HepG2 (cell line): ENCODE measurements at regions not wholly inside any gene's neighbourhood (a gene's known extent, or its start where the extent isn't known, plus 50 kb on each side); places are given as distances from the start of the nearest gene placed in this dataset.

Experiments used
- ATAC-seq: fragments of 200-7000 bp; cut with Tn5 transposase; 3 replicates; pipeline ENCODE4 v1.9.1; 2020; ENCODE audit warnings: mild to moderate bottlenecking, moderate library complexity
- BruUV-seq: library from RNA; stranded (reverse); fragments of 400-500 nt; replicated peaks from 2 replicates; lab custom pipeline; 2021; lab: Mats Ljungman, UMichigan
- CTCF ChIA-PET: fragments of 300-600 bp; formaldehyde crosslinking; extraction: SDS; loops from one replicate; lab custom pipeline; 2021; ENCODE audit warnings: low total read pairs, inconsistent platforms, low intra/inter-chr PET ratio; lab: Yijun Ruan, JAX
- POLR2A ChIA-PET: fragments of 350-600 bp; sonication (Branson Sonifier 250); formaldehyde crosslinking; loops from one replicate; lab custom pipeline; 2020; ENCODE audit warnings: antibody characterized with exemption, inconsistent platforms; lab: Yijun Ruan, JAX
- DNase-seq: peaks from one replicate; pipeline ENCODE4 v3.0.0-alpha.2; 2015; ENCODE audit warnings: low spot score
- FAIRE-seq: peaks from 3 replicates; lab custom pipeline; 2011; peaks lifted over from hg19 to GRCh38; lab: Jason Lieb, UNC
- H2AFZ ChIP-seq: one replicate; pipeline ENCODE4 v1.6.1; 2011; ENCODE audit warnings: low read length, inconsistent platforms
- H3K27ac ChIP-seq: fragments of 300-600 bp; 3 replicates; pipeline ENCODE4 v1.8.0; 2011; ENCODE audit warnings: mixed run types, mild to moderate bottlenecking, mixed read lengths, low read length, inconsistent platforms; ENCODE audit not compliant: insufficient read depth; ENCODE audit errors: extremely low read length
- H3K27me3 ChIP-seq, 2 experiments: fragments of 200-600 bp in 1 of 2; 2 replicates in 1 of 2; 3 replicates in 1 of 2; pipeline versions ENCODE4 v1.6.0 to v1.8.0; 2011; ENCODE audit warnings: low read length in 2 of 2, mild to moderate bottlenecking in 2 of 2, moderate library complexity in 2 of 2, inconsistent platforms in 1 of 2; ENCODE audit not compliant: insufficient read depth in 2 of 2, control insufficient read depth in 1 of 2
- H3K36me3 ChIP-seq, 2 experiments: fragments of 200-600 bp in 1 of 2; replicated peaks in 1 of 2; 2 replicates in 1 of 2; 3 replicates in 1 of 2; pipeline versions ENCODE4 v1.5.1 to v1.8.0; 2011; ENCODE audit warnings: low read length in 2 of 2, inconsistent platforms in 1 of 2; ENCODE audit not compliant: insufficient read depth in 2 of 2, control insufficient read depth in 1 of 2
- H3K4me1 ChIP-seq: 2 replicates; pipeline ENCODE4 v1.5.1; 2012; ENCODE audit warnings: low read length, inconsistent platforms; ENCODE audit not compliant: insufficient read depth
- H3K4me2 ChIP-seq: 2 replicates; pipeline ENCODE4 v1.6.0; 2011; ENCODE audit warnings: low read depth, low read length, inconsistent platforms
- H3K4me3 ChIP-seq, 3 experiments: fragments of 200-600 bp in 1 of 3; sonication (generic), shearing (Covaris generic) in 1 of 3; replicated peaks in 1 of 3; 2 replicates each; pipeline ENCODE4 v1.5.1; 2011 to 2016; ENCODE audit warnings: low read length in 3 of 3, inconsistent platforms in 2 of 3, low read depth in 2 of 3, mild to moderate bottlenecking in 2 of 3, control low read depth in 1 of 3, mixed read lengths in 1 of 3; ENCODE audit not compliant: insufficient read depth in 1 of 3
- H3K79me2 ChIP-seq: one replicate; pipeline ENCODE4 v1.6.1; 2011; ENCODE audit warnings: low read length, inconsistent platforms; ENCODE audit not compliant: insufficient read depth
- H3K9ac ChIP-seq: 2 replicates; pipeline ENCODE4 v1.6.0; 2011; ENCODE audit warnings: mild to moderate bottlenecking, low read depth, low read length, inconsistent platforms; ENCODE audit not compliant: insufficient read depth
- H3K9me3 ChIP-seq: 2 replicates; pipeline ENCODE4 v1.5.1; 2012; ENCODE audit warnings: mild to moderate bottlenecking, low read length
- H4K20me1 ChIP-seq: 2 replicates; pipeline ENCODE4 v1.6.0; 2011; ENCODE audit warnings: inconsistent platforms, mild to moderate bottlenecking, low read length, moderate library complexity; ENCODE audit not compliant: insufficient read depth
- AGO2 ChIP-seq: fragments of 200-400 bp; formaldehyde crosslinking; optimal IDR thresholded peaks from 2 replicates; pipeline ENCODE3; 2017; ENCODE audit warnings: mild to moderate bottlenecking, low read depth, low read length, moderate library complexity
- ATF7 ChIP-seq, 2 experiments: fragments of 450-650 bp in 1 of 2; sonication (generic) in 1 of 2; formaldehyde crosslinking in 1 of 2; IDR thresholded peaks; 2 replicates each; pipeline versions ENCODE4 v1.4.0 to v1.6.1; 2016 to 2020; ENCODE audit warnings: antibody characterized with exemption in 1 of 2, mild to moderate bottlenecking in 1 of 2, missing genetic modification reagents in 1 of 2
- CEBPZ ChIP-seq: IDR thresholded peaks from 2 replicates; pipeline ENCODE4 v1.6.1; 2012; ENCODE audit warnings: low read length, improper control_type of control experiment
- CREB1 ChIP-seq, 2 experiments: fragments of 450-650 bp in 1 of 2; IDR thresholded peaks; 2 replicates each; pipeline ENCODE4 v1.6.1; 2016 to 2017; ENCODE audit warnings: control low read depth in 1 of 2, mild to moderate bottlenecking in 1 of 2, missing compliant biosample characterization in 1 of 2, missing genetic modification characterization in 1 of 2
- E2F5 ChIP-seq: sonication (generic); formaldehyde crosslinking; conservative IDR thresholded peaks from 2 replicates; pipeline ENCODE4 v1.4.0; 2020; ENCODE audit warnings: missing genetic modification reagents
- HNRNPUL1 ChIP-seq: fragments of 200-400 bp; formaldehyde crosslinking; IDR thresholded peaks from 2 replicates; pipeline ENCODE4 v1.6.1; 2017; ENCODE audit warnings: low read depth, mild to moderate bottlenecking, low read length, moderate library complexity
- ZNF564 ChIP-seq: sonication (generic); formaldehyde crosslinking; IDR thresholded peaks from 2 replicates; pipeline ENCODE4 v1.8.1; 2023; ENCODE audit warnings: mild to moderate bottlenecking, missing genetic modification reagents
- ZNF607 ChIP-seq: sonication (generic); formaldehyde crosslinking; IDR thresholded peaks from 2 replicates; pipeline ENCODE4 v1.5.1; 2020; ENCODE audit warnings: missing genetic modification reagents, mild to moderate bottlenecking, borderline replicate concordance
- WGBS: methylation state at CpG from one replicate; pipeline ENCODE4 v1.1.6; 2017; ENCODE audit warnings: low lambda C conversion rate; 5-methylcytosine and 5-hydroxymethylcytosine counted together
- in situ Hi-C: cut with HindIII; loops from 2 replicates; pipeline ENCODE4 v1.10.0; 2017; ENCODE audit warnings: low pct_unique_long_range_greater_than_20kb; ENCODE audit not compliant: extremely low pct_ligation_motif_present
- intact Hi-C: fragments of 100-400 bp; cut with micrococcal nuclease; formaldehyde crosslinking; loops from one replicate; pipeline ENCODE4 v1.10.0; 2022; ENCODE audit not compliant: unreplicated experiment

- TF ChIP-seq CEBPZ (no peak), E2F5 (CRISPR knock-in tag) (no peak), AGO2 (no peak), HNRNPUL1 (no peak), ZNF607 (no peak)
These were observed 191.3 kb upstream of the DEFB112 start (continued) for GRCh38 chr6:50240986-50241385.

GRCh38 chr6:50249493-50249892 is 199.8 kb upstream of the DEFB112 start:
- no peak overlapping the region for H3K27ac ChIP-seq
- no peak for ATAC-seq
- DNase-seq: peak; percentile 4
- H3K9me3 ChIP-seq: no peaks in the 10 kb centered on the region
- POLR2A ChIA-PET: no interaction called here
- no peak for TF ChIP-seq ZNF564
- peak; percentile 46; the same call in 1 of the 2 replicates for TF ChIP-seq CREB1 (IDR thresholded peaks at IDR 0.05)
- TF ChIP-seq CREB1 (CRISPR knock-in tag; IDR thresholded peaks at IDR 0.05): no peak
- TF ChIP-seq ATF7 (IDR thresholded peaks at IDR 0.05): peak; percentile 92
- no peak for TF ChIP-seq ATF7 (CRISPR knock-in tag; IDR thresholded peaks at IDR 0.05)
- in situ Hi-C loops: no loop called here
- no peak overlapping the region for H3K4me2 ChIP-seq
- H3K79me2 ChIP-seq: no peaks in the 10 kb centered on the region
- intact Hi-C loops: no loop called here
- H3K9ac ChIP-seq: no peak overlapping the region
- H3K27me3 ChIP-seq: no peaks in the 10 kb centered on the region
- BruUV-seq: no TSS peak
- H2AFZ ChIP-seq: no peak overlapping the region
- H3K4me1 ChIP-seq: no peaks in the 10 kb centered on the region
- CTCF ChIA-PET: no interaction called here
- H3K4me3 ChIP-seq: no peak overlapping the region
- no peaks in the 10 kb centered on the region for H4K20me1 ChIP-seq
- 1% methylated on average over 2 of the region's 2 CpGs for WGBS
- no peaks in the 10 kb centered on the region for H3K36me3 ChIP-seq
- FAIRE-seq: no peak
